Activated naive CD8-positive, alpha-beta T cell treated with anti-CD3 and anti-CD28 coated beads, Interleukin-2, amount 50 U/mL, for 24 hours (primary cell): ENCODE measurements at regions not wholly inside any gene's neighbourhood (a gene's known extent, or its start where the extent isn't known, plus 50 kb on each side); places are given as distances from the start of the nearest gene placed in this dataset.

Experiments used
- ATAC-seq: fragments of 150-1000 bp; cut with Tn5 transposase; one replicate; pipeline ENCODE4 v1.10.0; 2021
- DNase-seq: peaks from one replicate; pipeline ENCODE4 v3.0.0; 2021
- H3K27ac Mint-ChIP-seq: one replicate; pipeline ENCODE4 v1.8.0; 2021; ENCODE audit warnings: mild to moderate bottlenecking, mixed read lengths
- H3K27me3 Mint-ChIP-seq: one replicate; pipeline ENCODE4 v1.8.0; 2021; ENCODE audit warnings: mixed read lengths
- H3K36me3 Mint-ChIP-seq: one replicate; pipeline ENCODE4 v1.8.0; 2021; ENCODE audit warnings: low read depth, mixed read lengths
- H3K4me1 Mint-ChIP-seq: one replicate; pipeline ENCODE4 v1.8.0; 2021; ENCODE audit warnings: mixed read lengths
- H3K4me3 Mint-ChIP-seq: one replicate; pipeline ENCODE4 v1.8.0; 2021; ENCODE audit warnings: mild to moderate bottlenecking, moderate library complexity, mixed read lengths
- H3K9me3 Mint-ChIP-seq: one replicate; pipeline ENCODE4 v1.8.0; 2021; ENCODE audit warnings: mixed read lengths

DNA sequence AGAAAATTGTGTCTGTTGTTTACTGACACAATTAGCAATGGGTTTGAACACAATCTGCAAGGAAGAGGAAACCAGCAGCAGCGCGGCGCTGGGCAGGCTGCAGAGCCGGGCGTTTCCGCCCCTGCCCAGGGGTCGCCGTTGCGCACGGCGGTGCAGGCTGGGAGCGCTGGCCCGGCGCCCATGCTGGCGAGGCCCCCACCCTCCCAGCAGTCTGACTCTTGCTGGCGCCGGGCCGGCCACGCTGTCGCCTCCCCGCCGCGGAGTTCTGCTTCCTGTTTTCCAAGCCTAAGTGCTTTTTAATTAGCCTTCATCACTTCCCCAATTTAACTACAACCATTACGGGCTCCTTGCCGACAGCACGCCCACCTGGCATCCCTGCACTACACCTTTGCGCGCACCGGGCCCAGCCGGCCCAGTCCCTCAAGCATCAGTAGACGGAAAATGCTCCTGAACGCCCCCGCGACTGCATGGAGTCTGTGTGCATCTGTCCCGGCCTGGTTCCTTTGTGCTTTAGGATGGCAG lies 212.1 kb downstream of the GXYLT1 start:
- peak; percentile 20 for DNase-seq
- Mint-ChIP-seq H3K27ac (no peak overlapping the region), H3K9me3 (no peaks in the 10 kb centered on the region), H3K36me3 (no peaks in the 10 kb centered on the region), H3K4me1 (peaks cover 15% of the 10 kb centered on the region), H3K4me3 (peak overlapping the region; percentile 75), H3K27me3 (peaks cover 34% of the 10 kb centered on the region)
- peak; percentile 51 for ATAC-seq

- Mint-ChIP-seq H3K4me3 (peak overlapping the region; percentile 44), H3K9me3 (no peaks in the 10 kb centered on the region), H3K27me3 (peaks cover 34% of the 10 kb centered on the region), H3K4me1 (peaks cover 15% of the 10 kb centered on the region), H3K36me3 (no peaks in the 10 kb centered on the region), H3K27ac (no peak overlapping the region)
- ATAC-seq, result no peak
- DNase-seq, result no peak
These were observed 213.7 kb downstream of the GXYLT1 start for GRCh38 chr12:41930866-41931437.

GRCh38 chr12:41924111-41924510 lies 220.6 kb downstream of the GXYLT1 start:
- Mint-ChIP-seq H3K4me3 (no peak overlapping the region), H3K9me3 (no peaks in the 10 kb centered on the region), H3K27ac (no peak overlapping the region), H3K27me3 (peaks cover 4% of the 10 kb centered on the region), H3K4me1 (no peaks in the 10 kb centered on the region), H3K36me3 (no peaks in the 10 kb centered on the region)
- DNase-seq, result no peak
- no peak for ATAC-seq

GRCh38 chr12:41923351-41923750 lies 221.3 kb downstream of the GXYLT1 start:
- peaks cover 2% of the 10 kb centered on the region for H3K27me3 Mint-ChIP-seq
- no peak for ATAC-seq
- no peaks in the 10 kb centered on the region for H3K9me3 Mint-ChIP-seq

GRCh38 chr12:41920355-41920754 lies 224.3 kb downstream of the GXYLT1 start:
- DNase-seq (no peak), ATAC-seq (no peak)
- Mint-ChIP-seq H3K4me3 (no peak overlapping the region), H3K4me1 (no peaks in the 10 kb centered on the region), H3K27me3 (peaks cover 5% of the 10 kb centered on the region), H3K27ac (no peak overlapping the region), H3K36me3 (no peaks in the 10 kb centered on the region), H3K9me3 (no peaks in the 10 kb centered on the region)

More at GRCh38 chr12:41923351-41923750, 221.3 kb downstream of the GXYLT1 start:
- no peak for DNase-seq
- Mint-ChIP-seq H3K27ac (no peak overlapping the region), H3K36me3 (no peaks in the 10 kb centered on the region), H3K4me3 (no peak overlapping the region), H3K4me1 (no peaks in the 10 kb centered on the region)

GRCh38 chr12:41919526-41920261 lies 225.0 kb downstream of the GXYLT1 start:
- ATAC-seq (no peak), DNase-seq (no peak)
- no peak overlapping the region for H3K4me3 Mint-ChIP-seq
- H3K27me3 Mint-ChIP-seq, result peaks cover 7% of the 10 kb centered on the region
- H3K9me3 Mint-ChIP-seq, result no peaks in the 10 kb centered on the region
- H3K27ac Mint-ChIP-seq, result no peak overlapping the region
- H3K4me1 Mint-ChIP-seq, result no peaks in the 10 kb centered on the region
- no peaks in the 10 kb centered on the region for H3K36me3 Mint-ChIP-seq

- no peak for DNase-seq
- ATAC-seq, result no peak
- no peak overlapping the region for H3K27ac Mint-ChIP-seq
- no peaks in the 10 kb centered on the region for H3K36me3 Mint-ChIP-seq
- no peaks in the 10 kb centered on the region for H3K4me1 Mint-ChIP-seq
- H3K27me3 Mint-ChIP-seq, result peaks cover 7% of the 10 kb centered on the region
- H3K4me3 Mint-ChIP-seq, result no peak overlapping the region
- H3K9me3 Mint-ChIP-seq, result no peaks in the 10 kb centered on the region
These were observed 225.6 kb downstream of the GXYLT1 start for GRCh38 chr12:41919048-41919447.

- no peak for DNase-seq
- no peak for ATAC-seq
- Mint-ChIP-seq H3K9me3 (no peaks in the 10 kb centered on the region), H3K4me1 (no peaks in the 10 kb centered on the region), H3K27me3 (peaks cover 7% of the 10 kb centered on the region), H3K27ac (no peak overlapping the region), H3K36me3 (no peaks in the 10 kb centered on the region), H3K4me3 (no peak overlapping the region)
These were observed 226.7 kb downstream of the GXYLT1 start for GRCh38 chr12:41917938-41918341.

- Mint-ChIP-seq H3K4me3 (no peak overlapping the region), H3K27ac (no peak overlapping the region), H3K27me3 (peaks cover 7% of the 10 kb centered on the region), H3K9me3 (no peaks in the 10 kb centered on the region), H3K36me3 (no peaks in the 10 kb centered on the region), H3K4me1 (no peaks in the 10 kb centered on the region)
- no peak for ATAC-seq
- no peak for DNase-seq
These were observed 227.5 kb downstream of the GXYLT1 start for GRCh38 chr12:41917181-41917580.

DNA sequence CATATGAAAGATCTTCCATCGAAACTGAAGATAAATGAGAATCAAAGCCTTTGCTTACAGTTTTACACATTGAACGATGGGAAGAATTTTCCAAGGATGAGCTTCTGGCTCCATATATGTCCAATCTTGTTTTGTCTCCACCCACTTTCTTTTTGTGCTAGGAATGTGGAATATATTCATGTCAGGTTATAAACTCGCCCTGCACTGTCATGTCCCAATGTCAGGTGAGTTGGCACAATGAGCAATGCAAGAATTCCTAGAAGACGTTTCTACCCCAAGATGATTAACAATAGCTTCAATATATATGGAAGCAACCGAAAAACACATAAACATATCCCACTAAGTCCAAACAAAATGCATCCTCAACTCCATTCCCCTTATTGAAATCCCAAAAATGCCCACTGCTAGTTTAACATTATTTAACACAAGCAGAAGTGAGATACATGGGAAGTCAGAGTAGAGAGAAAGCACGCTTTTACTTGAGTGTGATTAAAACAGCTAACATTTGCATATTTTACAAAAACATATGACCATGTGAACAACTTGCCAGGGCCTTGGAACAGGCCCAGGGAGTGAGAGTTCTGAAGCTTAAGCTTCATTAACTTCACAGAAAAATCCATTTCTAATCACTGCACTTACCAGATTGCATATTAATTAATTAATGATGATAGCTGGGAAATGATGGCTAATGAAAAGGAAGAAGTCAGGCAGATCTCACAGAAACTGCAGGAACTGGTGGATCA lies 233.9 kb downstream of the GXYLT1 start:
- H3K36me3 Mint-ChIP-seq, result no peaks in the 10 kb centered on the region
- no peaks in the 10 kb centered on the region for H3K4me1 Mint-ChIP-seq
- peaks cover 5% of the 10 kb centered on the region for H3K27me3 Mint-ChIP-seq
- H3K9me3 Mint-ChIP-seq, result no peaks in the 10 kb centered on the region
- H3K4me3 Mint-ChIP-seq, result no peak overlapping the region
- H3K27ac Mint-ChIP-seq, result no peak overlapping the region
- no peak for ATAC-seq
- no peak for DNase-seq

- no peaks in the 10 kb centered on the region for H3K36me3 Mint-ChIP-seq
- DNase-seq (no peak), ATAC-seq (no peak)
- peaks cover 2% of the 10 kb centered on the region for H3K27me3 Mint-ChIP-seq
- no peaks in the 10 kb centered on the region for H3K9me3 Mint-ChIP-seq
- H3K4me1 Mint-ChIP-seq, result no peaks in the 10 kb centered on the region
- H3K4me3 Mint-ChIP-seq, result no peak overlapping the region
- no peak overlapping the region for H3K27ac Mint-ChIP-seq
These were observed 236.5 kb downstream of the GXYLT1 start for GRCh38 chr12:41908206-41908605.

- Mint-ChIP-seq H3K36me3 (no peaks in the 10 kb centered on the region), H3K9me3 (no peaks in the 10 kb centered on the region)
- DNase-seq, result no peak
These were observed 237.1 kb downstream of the GXYLT1 start for GRCh38 chr12:41907550-41907949.

GRCh38 chr12:41907021-41907420 lies 237.7 kb downstream of the GXYLT1 start:
- DNase-seq, result no peak
- no peak overlapping the region for H3K27ac Mint-ChIP-seq
- H3K36me3 Mint-ChIP-seq, result no peaks in the 10 kb centered on the region
- H3K9me3 Mint-ChIP-seq, result no peaks in the 10 kb centered on the region
- H3K4me3 Mint-ChIP-seq, result no peak overlapping the region
- no peaks in the 10 kb centered on the region for H3K4me1 Mint-ChIP-seq
- peaks cover 2% of the 10 kb centered on the region for H3K27me3 Mint-ChIP-seq
- no peak for ATAC-seq

More at GRCh38 chr12:41907550-41907949, 237.1 kb downstream of the GXYLT1 start:
- H3K27me3 Mint-ChIP-seq, result peaks cover 2% of the 10 kb centered on the region
- H3K27ac Mint-ChIP-seq, result no peak overlapping the region
- ATAC-seq, result no peak
- no peak overlapping the region for H3K4me3 Mint-ChIP-seq
- no peaks in the 10 kb centered on the region for H3K4me1 Mint-ChIP-seq

GRCh38 chr12:41905759-41906297 lies 238.8 kb downstream of the GXYLT1 start:
- Mint-ChIP-seq H3K9me3 (no peaks in the 10 kb centered on the region), H3K27me3 (peaks cover 2% of the 10 kb centered on the region), H3K4me3 (no peak overlapping the region), H3K4me1 (no peaks in the 10 kb centered on the region), H3K36me3 (no peaks in the 10 kb centered on the region), H3K27ac (no peak overlapping the region)
- ATAC-seq (no peak), DNase-seq (no peak)
